ENCODE measurements at regions not wholly inside any gene's neighbourhood (a gene's known extent, or its start where the extent isn't known, plus 50 kb on each side); places are given as distances from the start of the nearest gene placed in this dataset.
"Not testable (repeated sequence)": the region's sequence is repeated elsewhere in the genome, so short reads cannot be mapped to it uniquely, and the experiment has no call there.

DNA sequence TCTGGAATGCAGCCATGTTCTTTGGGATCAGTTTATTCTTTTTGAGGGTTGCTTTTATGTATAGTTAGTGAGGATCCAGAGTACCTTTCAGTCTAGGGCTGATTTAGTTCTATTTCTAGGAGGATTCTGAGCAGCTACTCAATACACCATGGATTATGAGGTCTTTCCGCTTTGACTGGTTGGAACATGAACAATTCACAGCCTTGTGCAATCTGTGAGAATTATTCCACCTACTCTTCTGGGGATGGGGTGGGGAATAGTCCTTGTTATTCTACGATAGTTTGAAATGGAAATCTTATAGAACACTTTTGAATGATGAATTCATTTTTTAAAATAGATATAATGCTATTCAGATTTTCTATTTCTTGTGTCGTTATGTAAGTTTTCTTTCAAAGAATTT, 212.3 kb upstream of the ARRDC3 start:
- TF ChIP-seq, protein P1, sequence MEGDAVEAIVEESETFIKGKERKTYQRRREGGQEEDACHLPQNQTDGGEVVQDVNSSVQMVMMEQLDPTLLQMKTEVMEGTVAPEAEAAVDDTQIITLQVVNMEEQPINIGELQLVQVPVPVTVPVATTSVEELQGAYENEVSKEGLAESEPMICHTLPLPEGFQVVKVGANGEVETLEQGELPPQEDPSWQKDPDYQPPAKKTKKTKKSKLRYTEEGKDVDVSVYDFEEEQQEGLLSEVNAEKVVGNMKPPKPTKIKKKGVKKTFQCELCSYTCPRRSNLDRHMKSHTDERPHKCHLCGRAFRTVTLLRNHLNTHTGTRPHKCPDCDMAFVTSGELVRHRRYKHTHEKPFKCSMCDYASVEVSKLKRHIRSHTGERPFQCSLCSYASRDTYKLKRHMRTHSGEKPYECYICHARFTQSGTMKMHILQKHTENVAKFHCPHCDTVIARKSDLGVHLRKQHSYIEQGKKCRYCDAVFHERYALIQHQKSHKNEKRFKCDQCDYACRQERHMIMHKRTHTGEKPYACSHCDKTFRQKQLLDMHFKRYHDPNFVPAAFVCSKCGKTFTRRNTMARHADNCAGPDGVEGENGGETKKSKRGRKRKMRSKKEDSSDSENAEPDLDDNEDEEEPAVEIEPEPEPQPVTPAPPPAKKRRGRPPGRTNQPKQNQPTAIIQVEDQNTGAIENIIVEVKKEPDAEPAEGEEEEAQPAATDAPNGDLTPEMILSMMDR (conservative IDR thresholded peaks at IDR 0.05) = no peak
- no peak for TF ChIP-seq ZFX (IDR thresholded peaks at IDR 0.05)
- H3K27ac ChIP-seq = no peak overlapping the region

DNA sequence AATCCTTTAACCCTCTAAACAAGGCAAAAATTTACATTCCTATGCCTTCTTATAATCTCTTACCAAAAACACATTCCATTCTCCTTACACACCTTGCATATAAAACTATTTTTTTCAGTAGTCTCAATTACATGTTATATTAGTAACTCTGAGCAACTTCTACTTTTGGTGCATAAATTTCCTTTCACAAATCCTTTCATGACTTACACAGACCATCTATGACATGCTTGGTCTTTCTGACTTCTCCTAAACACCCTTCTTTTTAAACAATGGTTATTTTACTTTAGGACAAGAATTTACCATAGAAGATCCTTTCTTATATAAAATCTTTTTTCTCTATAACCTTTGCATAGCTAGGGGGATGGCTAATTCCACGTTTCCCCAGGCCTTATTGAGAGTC, 208.0 kb upstream of the ARRDC3 start:
- no peak overlapping the region for H3K27ac ChIP-seq
- TF ChIP-seq, protein P1 (conservative IDR thresholded peaks at IDR 0.05) = no peak

DNA sequence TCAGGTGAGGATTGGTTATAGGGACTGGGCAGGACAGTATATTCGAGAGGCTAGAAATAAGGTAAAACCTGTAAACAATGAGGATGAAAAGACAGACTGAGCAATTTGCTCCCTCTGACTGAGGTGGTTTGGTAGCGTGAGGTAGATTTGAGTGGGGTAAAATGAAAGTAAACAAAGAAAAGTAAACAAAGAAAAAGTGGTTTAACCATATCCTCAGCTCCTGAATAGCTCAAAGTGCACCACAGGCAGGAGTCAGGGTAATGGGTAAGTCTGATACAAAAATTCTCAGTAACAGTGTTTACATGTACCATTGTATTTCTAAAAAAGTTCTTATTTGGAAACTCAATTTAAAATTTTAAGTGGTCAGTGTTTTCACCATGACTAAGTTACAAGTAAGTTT, 203.1 kb upstream of the ARRDC3 start:
- TF ChIP-seq, protein P1 (conservative IDR thresholded peaks at IDR 0.05) = no peak
- TF ChIP-seq ZFX (IDR thresholded peaks at IDR 0.05) = no peak
- no peak overlapping the region for H3K27ac ChIP-seq

DNA sequence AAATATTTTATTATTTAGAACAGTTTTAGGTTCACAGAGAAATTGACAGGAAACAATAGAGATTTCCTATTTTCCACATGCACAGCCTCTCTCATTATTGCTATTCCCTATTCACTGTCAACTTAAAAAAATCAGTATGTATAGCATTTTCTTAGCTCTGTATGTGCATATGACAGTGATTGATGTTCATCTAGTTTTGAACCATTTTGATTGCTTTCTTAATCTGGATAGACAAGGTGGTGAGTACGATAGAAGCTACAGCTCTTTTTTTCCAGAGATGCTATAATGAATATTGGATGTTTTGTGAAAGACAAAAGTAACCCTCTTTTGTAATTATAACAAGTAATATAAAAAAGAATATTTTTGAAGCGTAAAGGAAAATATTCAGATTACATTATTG, 201.2 kb upstream of the ARRDC3 start:
- H3K27ac ChIP-seq = no peak overlapping the region
- TF ChIP-seq, protein P1 (conservative IDR thresholded peaks at IDR 0.05) = no peak
- no peak for TF ChIP-seq ZFX (IDR thresholded peaks at IDR 0.05)

DNA sequence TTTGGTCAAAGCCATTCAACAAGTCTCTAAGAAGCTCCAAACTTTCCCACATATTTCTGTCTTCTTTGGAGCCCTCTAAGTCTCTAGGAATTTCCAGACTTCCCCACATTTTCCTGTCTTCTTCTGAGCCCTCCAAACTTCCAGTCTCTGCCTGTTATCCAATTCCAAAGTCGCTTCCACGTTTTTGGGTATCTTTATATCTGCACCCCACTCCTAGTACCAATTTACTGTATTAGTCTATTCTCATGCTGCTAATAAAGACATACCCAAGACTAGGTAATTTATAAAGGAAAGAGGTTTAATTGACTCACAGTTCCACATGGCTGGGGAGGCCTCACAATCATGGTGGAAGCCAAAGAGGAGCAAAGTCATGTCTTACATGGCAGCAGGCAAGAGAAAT, 182.9 kb upstream of the ARRDC3 start:
- not testable (repeated sequence) for H3K27ac ChIP-seq

DNA sequence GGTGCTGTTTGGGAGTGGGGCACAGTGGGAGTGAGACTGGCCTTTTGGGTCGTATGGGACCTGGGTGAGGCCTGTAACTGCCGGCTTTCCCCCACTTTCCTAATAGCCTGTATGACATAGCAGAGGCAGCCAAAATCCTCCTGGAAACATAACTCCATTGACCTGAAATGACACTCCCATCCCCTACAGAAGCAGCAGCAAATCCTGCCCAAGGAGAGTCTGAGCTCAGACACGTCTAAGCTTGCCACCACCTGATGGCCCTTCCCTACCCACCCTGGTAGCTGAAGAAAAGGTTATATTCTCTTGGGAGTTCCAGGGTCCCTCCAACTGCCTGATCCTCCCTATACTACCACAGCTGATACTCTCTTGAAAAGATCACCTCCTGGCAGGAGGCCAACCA, 179.8 kb upstream of the ARRDC3 start:
- no peak overlapping the region for H3K27ac ChIP-seq
- TF ChIP-seq ZFX (IDR thresholded peaks at IDR 0.05) = no peak
- TF ChIP-seq, protein P1 (conservative IDR thresholded peaks at IDR 0.05) = no peak

DNA sequence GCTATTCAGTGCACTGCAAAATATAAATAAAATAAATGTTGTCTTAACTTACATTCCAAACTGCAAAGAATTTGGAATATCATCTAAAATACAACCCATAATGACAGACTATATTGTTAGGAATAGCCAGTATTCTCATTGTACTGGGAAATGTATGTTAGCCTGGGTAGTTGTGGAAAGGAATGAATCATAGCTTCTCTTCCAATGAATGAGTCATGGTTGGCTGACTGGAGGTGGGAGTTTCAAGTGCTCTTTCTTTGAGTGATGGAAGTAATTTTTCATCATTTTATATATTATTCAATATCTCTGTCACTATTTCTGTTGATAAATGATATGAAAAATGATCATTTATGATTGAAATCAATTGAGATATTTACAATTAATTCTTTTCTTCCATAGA, 158.6 kb upstream of the ARRDC3 start:
- TF ChIP-seq ZFX (IDR thresholded peaks at IDR 0.05) = no peak
- TF ChIP-seq, protein P1 (conservative IDR thresholded peaks at IDR 0.05) = no peak
- H3K27ac ChIP-seq = no peak overlapping the region

DNA sequence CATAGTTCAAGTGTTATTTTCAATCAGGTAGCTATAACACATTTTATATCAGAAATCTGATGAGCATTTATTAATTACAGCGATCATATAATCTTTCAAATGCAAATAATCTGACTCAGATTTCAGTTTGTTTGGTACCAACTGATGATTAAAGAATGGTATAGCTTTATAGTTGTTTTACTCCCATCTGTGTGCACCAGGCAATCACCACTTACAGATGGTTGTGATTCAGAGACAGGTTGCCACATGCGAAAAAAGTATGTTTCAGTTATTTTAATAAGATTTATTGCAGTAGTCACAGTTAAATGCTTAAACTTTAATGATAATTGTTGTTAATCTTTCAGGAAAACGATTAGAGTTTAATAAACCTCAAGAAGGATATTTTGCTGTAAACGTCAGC, 155.1 kb upstream of the ARRDC3 start:
- TF ChIP-seq, protein P1 (conservative IDR thresholded peaks at IDR 0.05) = no peak
- TF ChIP-seq ZFX (IDR thresholded peaks at IDR 0.05) = no peak
- H3K27ac ChIP-seq = no peak overlapping the region
